SK-MEL-5 (cell line): ENCODE measurements at regions not wholly inside any gene's neighbourhood (a gene's known extent, or its start where the extent isn't known, plus 50 kb on each side); places are given as distances from the start of the nearest gene placed in this dataset.

Experiments
- DNase-seq: peaks from one replicate; pipeline ENCODE4 v3.0.0-alpha.2; 2016; ENCODE audit warnings: low read depth, low spot score
- in situ Hi-C: cut with HindIII; loops from 2 replicates; pipeline ENCODE4 v1.10.0; 2016; ENCODE audit warnings: low sequenced_read_pairs, high pct_unique_total_duplicates, low pct_unique_long_range_greater_than_20kb

DNA sequence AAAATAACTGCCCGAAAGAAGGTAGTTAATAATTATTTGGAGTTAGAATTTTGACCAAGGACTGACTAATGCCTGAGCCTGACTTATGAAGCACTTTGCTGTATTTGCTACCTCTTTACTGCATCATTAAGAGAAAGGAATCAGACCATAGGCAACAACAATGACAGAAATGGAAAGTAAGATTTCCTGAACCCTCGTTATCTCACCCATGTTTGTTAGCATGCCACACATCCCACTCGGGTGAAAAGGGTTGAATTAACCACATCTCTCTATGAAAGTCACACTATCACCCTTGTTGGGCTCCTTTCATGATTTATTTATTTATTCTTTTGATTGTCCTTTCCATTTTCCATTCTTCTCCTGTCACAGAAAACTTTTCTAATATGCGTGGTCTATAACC is 59.6 kb downstream of the OLIG3 start:
- no peak for DNase-seq
- in situ Hi-C loops = no loop called here

DNA sequence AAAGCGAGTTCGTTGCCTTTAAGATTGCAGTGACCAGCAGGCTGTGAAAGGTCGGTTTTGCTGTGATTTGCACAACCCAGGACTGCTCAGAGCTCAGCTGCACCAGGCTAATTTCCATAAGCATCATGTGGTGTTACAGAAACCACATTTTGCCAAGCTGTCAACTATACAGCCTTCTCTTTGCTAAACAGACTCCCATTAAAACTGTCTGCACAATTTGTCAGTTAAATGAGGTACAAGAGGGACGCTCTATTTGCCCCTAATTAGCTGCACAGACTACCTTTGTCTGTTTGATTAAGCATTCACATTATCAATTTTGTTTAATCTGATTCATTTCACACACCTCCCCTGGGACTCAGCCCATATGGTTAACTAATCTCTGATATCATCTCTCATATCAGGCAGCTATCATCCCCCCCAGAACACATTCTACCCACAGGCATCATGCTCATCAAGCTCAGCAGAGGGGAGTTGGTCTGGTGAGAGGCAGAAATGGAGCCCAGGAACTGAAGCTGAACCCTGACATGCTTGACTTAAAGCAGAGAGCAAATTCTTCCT is 62.1 kb downstream of the OLIG3 start:
- in situ Hi-C loops = no loop called here
- no peak for DNase-seq

DNA sequence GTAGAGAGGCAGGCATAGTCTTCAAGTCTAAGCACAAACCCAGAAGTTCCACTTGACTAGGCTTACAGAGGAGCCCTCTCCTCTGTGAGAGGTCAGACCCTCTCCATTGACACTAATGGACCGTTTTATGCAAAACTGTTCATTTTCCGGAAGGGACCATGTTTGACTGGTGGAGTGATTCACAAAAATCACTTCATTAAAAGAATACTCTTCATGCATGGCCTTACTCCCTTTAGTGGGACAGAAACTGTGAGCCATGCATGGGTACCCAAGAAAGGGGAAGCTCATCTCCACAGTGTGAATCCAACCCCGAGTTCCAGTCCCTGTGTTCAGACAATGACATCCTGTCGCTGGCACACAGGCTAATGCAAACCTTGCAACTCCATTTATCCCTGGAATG is 63.2 kb downstream of the OLIG3 start:
- no peak for DNase-seq
- in situ Hi-C loops = no loop called here

DNA sequence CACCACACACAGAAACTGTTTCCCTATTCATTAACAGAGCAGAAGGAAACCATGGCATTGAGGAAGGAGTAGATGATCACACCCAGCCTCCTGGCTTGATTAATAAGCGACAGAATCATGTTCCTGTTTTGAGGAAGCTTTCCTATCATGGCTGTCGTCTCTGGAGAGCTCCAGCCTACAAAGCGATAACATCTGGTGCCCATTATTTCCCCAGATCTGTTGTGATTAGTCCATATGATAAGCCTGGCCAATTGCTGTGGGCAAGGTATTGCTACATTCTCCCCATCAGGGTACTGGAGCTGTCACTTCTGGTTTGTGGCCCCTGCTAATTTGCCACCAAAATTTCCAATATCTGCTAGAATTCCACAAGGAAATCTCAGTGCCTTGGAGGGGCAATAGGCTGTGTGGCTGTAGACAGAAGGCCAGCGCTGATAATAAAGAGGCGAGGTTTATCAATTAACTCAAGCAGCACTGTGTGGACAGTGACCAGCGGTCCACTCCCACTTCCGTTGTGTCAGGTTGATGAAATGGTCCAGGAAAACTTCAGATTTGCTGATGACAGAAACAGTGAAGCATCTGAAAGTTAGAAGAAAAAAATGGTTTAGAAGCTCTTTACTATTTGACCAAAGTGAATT is 66.4 kb downstream of the OLIG3 start:
- in situ Hi-C loops = no loop called here
- DNase-seq = no peak

DNA sequence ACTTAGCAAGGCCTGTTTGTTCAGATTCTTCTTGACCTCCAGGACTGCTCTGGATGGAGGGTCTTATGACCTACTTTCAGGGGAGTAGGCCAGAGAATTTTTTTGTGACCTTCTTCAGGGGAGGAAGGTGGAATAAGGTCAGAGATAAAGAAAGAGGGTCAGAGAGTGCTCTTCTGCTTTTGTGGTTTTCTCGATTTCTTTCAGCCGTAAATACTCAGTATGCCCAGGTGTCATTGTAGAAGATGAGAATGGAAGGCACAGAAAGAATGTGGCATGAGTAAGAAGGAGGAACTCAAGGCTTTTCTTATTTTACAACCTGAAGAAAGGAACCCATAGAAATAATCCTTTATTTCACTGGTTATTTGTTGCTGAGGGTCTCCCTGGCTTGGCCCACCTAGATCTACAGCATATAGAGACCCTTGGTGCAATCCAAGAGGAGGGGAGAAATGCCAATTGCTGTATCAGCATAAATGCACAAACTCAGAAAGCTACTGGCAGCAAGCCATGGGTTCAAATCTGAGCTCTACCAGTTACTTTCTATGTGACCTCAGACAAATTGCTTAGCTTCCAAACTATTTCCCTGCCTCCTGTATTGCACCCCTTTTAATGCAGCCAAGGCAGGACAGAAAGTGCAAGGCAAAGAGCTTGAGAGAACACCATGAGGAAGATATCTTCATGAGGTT is 68.0 kb downstream of the OLIG3 start:
- DNase-seq = no peak
- in situ Hi-C loops = no loop called here

DNA sequence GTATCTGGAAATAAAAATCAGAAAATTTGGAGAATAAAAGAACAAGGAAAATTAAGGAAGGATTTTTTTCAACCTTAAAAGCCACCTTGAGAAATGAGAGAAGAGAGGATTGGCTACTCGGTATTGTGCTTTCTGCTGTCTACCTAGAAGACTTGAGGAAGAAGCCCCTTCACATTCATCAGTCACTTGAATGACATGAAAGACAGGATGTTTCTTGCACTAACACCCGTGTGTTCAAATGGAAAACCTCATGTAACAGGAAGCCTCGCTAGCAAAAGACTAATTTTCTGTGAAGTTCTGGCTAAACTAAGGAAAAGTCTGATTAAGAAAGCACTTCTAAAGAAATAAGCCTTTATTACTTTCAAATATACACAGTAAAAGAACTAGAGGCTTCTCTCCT is 69.9 kb downstream of the OLIG3 start:
- no peak for DNase-seq
- in situ Hi-C loops = no loop called here

DNA sequence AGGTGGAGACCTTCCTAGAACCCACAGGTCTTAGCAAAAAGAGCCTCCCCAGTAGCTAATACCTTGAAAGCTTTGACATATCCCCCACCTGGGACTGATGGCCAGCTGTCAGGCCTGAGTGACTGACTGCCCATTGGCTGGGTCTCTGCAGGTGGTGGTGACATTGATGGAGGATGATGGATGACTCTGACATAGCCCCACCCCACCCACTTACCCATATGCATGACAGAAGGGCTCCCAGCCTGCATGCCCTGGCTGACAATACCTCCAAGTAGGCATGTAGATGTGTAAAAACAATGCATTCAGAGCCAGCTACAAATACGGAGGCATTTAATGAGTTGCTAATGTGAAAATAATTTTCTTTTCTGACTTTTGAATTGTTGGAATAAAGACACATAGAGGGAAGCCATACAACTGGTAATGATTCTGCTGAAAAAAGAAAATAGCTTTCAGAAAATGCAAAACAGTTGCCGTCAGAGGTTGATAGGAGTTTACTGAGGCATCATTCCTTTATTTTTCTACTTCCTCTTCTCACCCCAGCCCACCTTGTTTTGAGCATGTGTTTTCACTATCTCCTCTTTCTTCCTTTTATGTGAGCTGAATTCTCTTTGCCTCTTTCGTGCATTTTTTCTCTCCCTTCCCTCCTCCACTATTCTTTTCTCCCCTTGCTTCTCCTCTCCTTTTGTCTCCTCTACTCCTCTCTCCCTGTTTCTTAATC is 70.6 kb downstream of the OLIG3 start:
- DNase-seq = no peak
- in situ Hi-C loops = no loop called here

DNA sequence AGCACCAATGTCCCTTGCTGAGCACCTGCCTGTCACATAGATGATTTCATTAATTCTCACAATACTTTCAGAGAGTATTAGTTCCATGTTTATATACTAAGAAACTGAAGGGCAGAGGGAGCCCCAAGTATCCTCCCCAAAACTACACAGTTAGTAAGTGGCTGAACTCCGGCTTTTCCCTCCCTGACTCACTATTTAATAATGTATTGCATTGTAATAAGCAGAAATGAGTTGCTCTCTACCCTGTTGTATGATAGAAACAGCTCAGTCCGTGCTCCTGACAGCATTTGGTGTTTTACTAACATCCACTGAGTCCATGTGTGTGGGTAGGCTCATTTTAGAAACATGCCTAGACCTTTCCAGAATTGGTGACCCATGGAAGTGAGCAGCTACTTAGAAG is 76.8 kb downstream of the OLIG3 start:
- no peak for DNase-seq
- in situ Hi-C loops = no loop called here

DNA sequence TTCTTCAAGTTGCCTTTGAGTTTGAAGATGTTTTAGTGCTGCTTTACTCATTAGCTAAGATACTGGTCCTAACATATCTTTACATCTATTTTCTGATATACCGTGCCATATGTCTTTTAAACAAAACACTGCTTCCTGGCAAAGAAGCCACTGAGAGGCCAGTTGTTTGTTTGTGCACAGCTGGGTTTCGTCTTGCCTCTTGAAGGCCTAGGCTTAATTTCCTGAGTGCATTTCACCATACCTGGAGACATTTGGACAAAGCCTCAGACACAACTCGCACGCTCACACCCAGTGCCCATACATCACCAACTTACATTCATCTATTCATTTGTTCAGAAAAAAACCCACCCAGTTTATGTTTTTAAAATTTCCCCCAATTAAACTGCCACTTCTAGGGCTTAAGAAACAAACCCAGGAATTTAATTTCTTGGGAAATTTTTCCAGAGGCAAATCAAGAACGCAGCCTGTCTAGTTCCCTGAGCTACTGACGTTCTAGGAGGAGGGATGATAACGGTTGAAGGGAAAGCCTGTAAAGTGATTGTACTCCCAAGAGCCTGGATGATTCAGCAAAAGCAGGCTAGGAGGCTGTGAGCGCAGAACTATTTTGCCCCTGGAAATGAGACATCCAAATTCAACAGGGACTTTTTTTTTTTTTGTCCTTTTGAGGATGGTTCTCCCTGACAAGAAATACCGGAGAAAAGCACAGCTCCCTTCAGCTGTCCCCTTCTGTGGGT is 77.7 kb downstream of the OLIG3 start:
- peak; percentile 5 for DNase-seq
- in situ Hi-C loops = no loop called here

DNA sequence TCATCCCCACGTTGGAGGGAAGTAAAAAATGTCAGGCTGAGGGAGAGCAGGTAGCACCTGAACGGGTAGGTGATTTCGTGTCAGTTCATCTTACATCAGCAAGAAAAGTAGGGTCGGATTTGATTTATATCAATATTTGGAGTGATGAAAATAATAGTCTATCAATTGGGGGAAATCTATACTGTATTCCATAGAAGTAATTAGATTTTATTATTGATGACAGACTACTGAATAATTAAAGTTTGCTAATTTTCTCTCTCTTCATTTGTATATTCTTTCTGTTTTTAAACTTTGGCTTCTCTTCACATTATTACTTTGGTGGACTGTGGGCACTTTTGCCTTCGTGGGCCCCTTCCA is 78.4 kb downstream of the OLIG3 start:
- no peak for DNase-seq
- in situ Hi-C loops = no loop called here

DNA sequence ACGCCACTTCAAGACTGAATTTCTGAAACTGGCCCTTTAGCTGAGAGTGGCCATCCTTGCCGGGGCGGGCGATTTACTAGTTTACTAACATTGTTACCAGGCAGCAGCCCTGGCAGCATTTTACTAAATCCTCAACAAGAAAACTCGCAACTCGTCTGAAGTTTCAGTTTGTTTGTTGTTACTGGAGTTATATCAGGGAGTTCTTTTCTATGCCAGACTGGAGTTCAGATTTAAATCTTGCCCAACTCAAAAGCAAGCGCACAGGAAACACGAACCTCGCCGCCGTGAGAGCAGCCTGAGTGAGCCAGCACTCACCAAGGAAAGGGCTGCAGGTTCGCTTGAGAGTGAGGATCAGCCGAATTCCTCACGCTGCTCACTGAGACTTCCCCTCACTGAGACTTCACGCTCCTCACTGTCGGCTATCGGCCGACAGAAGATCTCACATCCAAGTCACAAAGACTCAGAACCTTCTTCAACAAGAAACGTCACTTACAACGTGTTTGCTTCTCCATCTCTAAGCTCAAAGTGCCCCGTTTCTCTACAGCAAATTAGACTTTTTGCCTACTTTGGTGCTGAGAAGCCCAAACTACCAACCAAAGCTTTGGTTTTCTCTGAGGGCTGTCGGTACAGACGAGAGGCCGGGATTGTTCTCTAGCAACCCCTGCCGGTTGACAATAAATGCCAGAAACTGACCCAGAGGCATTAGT is 78.9 kb downstream of the OLIG3 start:
- peak; percentile 60 for DNase-seq
- in situ Hi-C loops = no loop called here

DNA sequence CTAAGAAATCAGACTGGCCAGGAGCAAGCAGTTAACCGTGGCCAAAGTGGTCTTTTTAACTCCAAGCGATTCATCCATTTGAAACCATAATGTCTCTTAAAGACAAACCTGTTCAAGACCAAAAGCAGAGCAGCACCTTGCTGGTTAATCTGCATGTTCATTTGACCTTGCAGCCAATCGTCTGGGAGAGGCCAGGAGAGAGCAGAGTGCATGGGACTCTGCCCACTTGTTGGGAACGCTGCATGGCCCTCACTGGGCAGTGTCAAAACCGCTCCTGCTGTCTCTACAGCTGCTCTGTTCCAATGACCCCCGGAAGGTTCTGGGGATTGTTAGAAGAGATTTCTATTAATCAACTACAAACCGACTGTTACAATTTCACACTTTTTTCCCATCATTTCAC is 79.6 kb downstream of the OLIG3 start:
- DNase-seq = no peak
- in situ Hi-C loops = no loop called here

DNA sequence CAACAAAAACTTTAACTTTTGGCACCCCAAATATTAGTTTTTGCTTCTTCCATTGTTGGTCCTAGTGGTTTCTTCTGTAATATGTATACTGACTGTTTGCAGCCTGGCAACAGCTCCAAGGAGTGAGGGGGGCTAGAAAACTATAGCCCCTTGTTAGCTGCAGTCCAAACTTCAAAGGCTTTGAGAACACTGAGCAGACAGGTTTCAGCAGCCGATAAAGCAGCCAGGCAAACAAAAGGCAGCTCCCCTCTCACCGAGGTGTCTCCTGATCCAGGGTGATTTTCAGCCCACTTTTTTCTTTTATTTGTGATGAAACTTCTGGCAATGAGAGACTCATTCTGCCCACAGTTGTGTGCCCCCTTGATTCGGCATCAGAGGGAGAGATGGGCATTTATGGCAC is 80.7 kb downstream of the OLIG3 start:
- in situ Hi-C loops = no loop called here

DNA sequence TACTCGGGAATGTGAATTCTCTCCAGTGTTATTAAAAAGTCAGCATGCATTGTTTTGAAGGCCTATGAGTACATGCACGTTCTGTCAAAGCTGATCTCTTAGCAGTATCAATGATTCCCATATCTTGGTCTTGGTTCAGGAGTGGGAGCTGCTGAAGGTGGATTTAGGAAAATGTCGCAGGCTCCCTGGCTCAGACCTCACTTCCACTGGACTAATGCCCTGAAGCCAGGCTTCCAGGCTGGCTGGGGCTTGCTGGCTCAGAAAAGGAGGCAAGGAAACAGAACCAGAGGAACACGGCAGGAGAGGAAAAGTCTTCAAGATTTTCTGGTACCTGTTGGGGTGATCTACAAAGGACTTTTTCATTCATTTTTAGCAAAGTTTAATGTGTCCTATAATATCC is 81.6 kb downstream of the OLIG3 start:
- in situ Hi-C loops = no loop called here
- no peak for DNase-seq

More for the DNA sequence above, 80.7 kb downstream of the OLIG3 start:
- DNase-seq = no peak

DNA sequence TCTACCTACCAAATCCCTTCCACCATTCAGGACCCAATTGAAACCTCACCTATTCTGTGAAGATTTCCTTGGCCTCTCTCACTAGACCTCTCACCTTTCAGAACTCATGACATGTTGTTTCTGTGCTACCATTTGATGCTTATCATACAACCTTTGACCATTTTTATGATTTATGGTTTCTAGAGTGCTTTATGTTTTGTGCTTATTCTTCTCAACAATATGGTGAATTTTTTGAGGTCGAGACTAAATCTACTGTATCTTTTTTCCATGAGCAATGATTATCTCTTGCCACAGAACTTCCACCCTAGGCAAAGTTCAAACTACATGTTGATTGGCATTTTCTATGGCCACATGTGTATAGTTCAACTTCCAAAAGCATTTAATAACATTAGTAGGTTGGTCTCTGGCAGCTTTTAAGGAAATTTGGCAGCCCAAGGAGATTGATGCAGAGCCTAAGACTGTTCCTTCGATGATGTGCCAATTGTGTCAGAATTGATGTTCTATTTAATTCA is 84.9 kb downstream of the OLIG3 start:
- DNase-seq = no peak
- in situ Hi-C loops = no loop called here

DNA sequence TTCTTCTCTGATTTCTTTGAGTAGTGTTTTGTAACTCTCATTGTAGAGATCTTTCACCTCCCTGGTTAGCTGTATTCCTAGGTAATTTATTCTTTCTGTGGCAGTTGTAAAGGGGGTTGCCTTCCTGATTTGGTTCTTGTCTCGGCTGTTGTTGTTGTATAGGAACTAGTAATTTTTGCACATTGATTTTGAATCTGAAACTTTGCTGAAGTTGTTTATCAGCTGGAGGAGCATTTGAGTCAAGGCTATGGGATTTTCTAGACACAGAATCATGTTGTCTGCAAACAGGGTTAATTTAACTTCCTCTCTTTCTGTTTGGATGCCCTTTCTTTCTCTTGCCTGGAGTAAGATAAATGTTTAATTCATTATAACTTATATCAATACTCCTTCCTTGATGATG is 86.4 kb downstream of the OLIG3 start:
- in situ Hi-C loops = no loop called here
- no peak for DNase-seq

DNA sequence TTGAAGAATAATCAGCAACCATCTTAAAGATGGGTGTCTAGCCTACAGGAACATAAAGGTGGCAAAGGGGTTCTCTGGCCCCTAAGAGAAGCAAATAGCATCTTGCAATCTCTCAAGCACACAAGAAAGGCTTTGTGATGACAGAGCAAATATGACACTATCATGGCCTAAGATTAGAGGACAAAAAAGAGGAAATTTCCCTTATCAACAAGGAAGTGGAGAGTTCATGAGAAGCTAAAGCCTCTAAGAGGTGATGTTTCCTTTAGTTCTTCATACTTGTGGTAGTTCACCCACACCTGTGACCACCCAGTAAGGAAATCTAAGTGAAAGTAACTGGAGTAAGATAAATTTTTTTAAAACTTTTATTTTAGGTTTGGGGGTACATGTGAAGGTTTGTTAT is 88.4 kb downstream of the OLIG3 start:
- in situ Hi-C loops = no loop called here
- DNase-seq = no peak
